Left ventricle myocardium inferior (tissue), 1 donor: ENCODE measurements at regions not wholly inside any gene's neighbourhood (a gene's known extent, or its start where the extent isn't known, plus 50 kb on each side); places are given as distances from the start of the nearest gene placed in this dataset.

ENCODE experiments used
- DNase-seq: peaks from one replicate; pipeline ENCODE4 v3.0.0-alpha.2; 2020
- H3K27ac ChIP-seq: fragments of 200-600 bp; replicated peaks from 2 replicates; pipeline ENCODE4 v1.8.0; 2021
- H3K27me3 ChIP-seq: fragments of 200-600 bp; 2 replicates; pipeline ENCODE4 v1.8.0; 2021; ENCODE audit warnings: low read depth
- H3K36me3 ChIP-seq: fragments of 200-600 bp; 2 replicates; pipeline ENCODE4 v1.8.0; 2021
- H3K4me1 ChIP-seq: fragments of 200-600 bp; 2 replicates; pipeline ENCODE4 v1.8.0; 2021
- H3K4me3 ChIP-seq: fragments of 200-600 bp; 2 replicates; pipeline ENCODE4 v1.8.0; 2021; ENCODE audit warnings: mild to moderate bottlenecking, moderate library complexity
- H3K9me3 ChIP-seq: fragments of 200-600 bp; replicated peaks from 2 replicates; pipeline ENCODE4 v1.8.0; 2021
- intact Hi-C: fragments of 100-400 bp; cut with micrococcal nuclease; formaldehyde crosslinking; loops from one replicate; pipeline ENCODE4 v1.11.0; 2022
- TF ChIP-seq, protein P1 (sequence below): fragments of 200-600 bp; IDR thresholded peaks from 2 replicates; pipeline ENCODE4 v1.8.0; 2021; ENCODE audit warnings: antibody characterized with exemption, mild to moderate bottlenecking, borderline replicate concordance
- donor health status: DM: no; HTN: yes; CAD: no; lungs with severe emphysema.

GRCh38 chr18:11408555-11409065 is 200.8 kb upstream of the SLC35G4 start:
- Histone ChIP-seq H3K36me3 (no peaks in the 10 kb centered on the region), H3K27ac (no peak overlapping the region), H3K4me1 (no peaks in the 10 kb centered on the region), H3K4me3 (no peak overlapping the region), H3K27me3 (peaks cover 3% of the 10 kb centered on the region), H3K9me3 (no peaks in the 10 kb centered on the region)
- DNase-seq = no peak
- intact Hi-C loops = no loop called here
- TF ChIP-seq, protein P1, sequence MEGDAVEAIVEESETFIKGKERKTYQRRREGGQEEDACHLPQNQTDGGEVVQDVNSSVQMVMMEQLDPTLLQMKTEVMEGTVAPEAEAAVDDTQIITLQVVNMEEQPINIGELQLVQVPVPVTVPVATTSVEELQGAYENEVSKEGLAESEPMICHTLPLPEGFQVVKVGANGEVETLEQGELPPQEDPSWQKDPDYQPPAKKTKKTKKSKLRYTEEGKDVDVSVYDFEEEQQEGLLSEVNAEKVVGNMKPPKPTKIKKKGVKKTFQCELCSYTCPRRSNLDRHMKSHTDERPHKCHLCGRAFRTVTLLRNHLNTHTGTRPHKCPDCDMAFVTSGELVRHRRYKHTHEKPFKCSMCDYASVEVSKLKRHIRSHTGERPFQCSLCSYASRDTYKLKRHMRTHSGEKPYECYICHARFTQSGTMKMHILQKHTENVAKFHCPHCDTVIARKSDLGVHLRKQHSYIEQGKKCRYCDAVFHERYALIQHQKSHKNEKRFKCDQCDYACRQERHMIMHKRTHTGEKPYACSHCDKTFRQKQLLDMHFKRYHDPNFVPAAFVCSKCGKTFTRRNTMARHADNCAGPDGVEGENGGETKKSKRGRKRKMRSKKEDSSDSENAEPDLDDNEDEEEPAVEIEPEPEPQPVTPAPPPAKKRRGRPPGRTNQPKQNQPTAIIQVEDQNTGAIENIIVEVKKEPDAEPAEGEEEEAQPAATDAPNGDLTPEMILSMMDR = no peak

- H3K27me3 ChIP-seq = no peaks in the 10 kb centered on the region
- H3K4me3 ChIP-seq = no peak overlapping the region
- H3K27ac ChIP-seq = no peak overlapping the region
- intact Hi-C loops = no loop called here
- no peaks in the 10 kb centered on the region for H3K4me1 ChIP-seq
- H3K36me3 ChIP-seq = no peaks in the 10 kb centered on the region
- no peaks in the 10 kb centered on the region for H3K9me3 ChIP-seq
- no peak for DNase-seq
- TF ChIP-seq, protein P1 = no peak
These were observed 201.5 kb upstream of the SLC35G4 start for GRCh38 chr18:11407940-11408339.

DNA sequence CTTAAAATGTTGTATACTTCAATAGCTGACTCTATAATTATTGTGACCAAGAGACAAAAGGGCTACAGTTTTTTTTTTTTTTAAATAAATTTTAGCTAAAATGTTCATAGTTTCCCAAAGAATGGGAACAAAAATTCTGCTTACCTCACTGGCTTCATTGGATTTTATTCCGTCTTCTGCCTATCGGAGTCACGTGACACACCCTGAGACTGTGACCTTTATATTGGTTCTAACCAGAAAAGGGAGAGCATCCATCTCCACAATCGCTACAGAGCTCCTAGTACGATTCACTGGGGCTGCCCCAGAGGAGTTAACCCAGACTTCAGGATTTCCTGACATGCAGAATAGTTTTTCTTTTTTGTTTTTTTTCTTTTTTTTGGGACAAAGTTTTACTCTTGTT is 203.6 kb upstream of the SLC35G4 start:
- H3K4me1 ChIP-seq = no peaks in the 10 kb centered on the region
- TF ChIP-seq, protein P1 = no peak
- H3K36me3 ChIP-seq = no peaks in the 10 kb centered on the region
- DNase-seq = no peak
- no peak overlapping the region for H3K27ac ChIP-seq
- intact Hi-C loops = no loop called here
- no peak overlapping the region for H3K4me3 ChIP-seq
- H3K27me3 ChIP-seq = no peaks in the 10 kb centered on the region
- H3K9me3 ChIP-seq = no peaks in the 10 kb centered on the region

- TF ChIP-seq, protein P1 = no peak
- intact Hi-C loops = no loop called here
- no peak for DNase-seq
- H3K4me3 ChIP-seq = no peak overlapping the region
- no peaks in the 10 kb centered on the region for H3K27me3 ChIP-seq
- H3K36me3 ChIP-seq = no peaks in the 10 kb centered on the region
- H3K4me1 ChIP-seq = no peaks in the 10 kb centered on the region
- no peak overlapping the region for H3K27ac ChIP-seq
- H3K9me3 ChIP-seq = no peaks in the 10 kb centered on the region
These were observed 208.7 kb upstream of the SLC35G4 start for GRCh38 chr18:11400703-11401102.

DNA sequence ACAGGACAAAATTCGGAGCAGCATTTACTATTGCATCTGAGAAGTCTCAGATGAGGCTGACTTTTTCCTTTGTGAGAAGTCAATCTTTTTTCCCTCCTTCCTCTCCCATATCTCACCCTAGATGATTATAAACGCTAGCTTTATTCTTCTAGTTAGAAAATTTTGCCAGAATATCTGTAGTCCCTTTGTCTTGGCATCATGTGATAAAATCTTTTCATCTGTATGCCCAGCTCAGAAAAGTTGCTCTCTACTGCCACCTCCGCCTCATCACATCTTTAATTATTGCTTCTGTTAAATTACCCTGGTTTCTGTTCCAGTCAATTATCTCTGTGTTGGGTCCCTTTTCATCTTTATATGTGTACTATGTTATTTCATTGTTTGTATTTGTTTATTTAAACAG is 210.8 kb upstream of the SLC35G4 start:
- Histone ChIP-seq H3K4me1 (no peaks in the 10 kb centered on the region), H3K4me3 (no peak overlapping the region), H3K27me3 (no peaks in the 10 kb centered on the region), H3K27ac (no peak overlapping the region), H3K36me3 (no peaks in the 10 kb centered on the region), H3K9me3 (no peaks in the 10 kb centered on the region)
- TF ChIP-seq, protein P1 = no peak
- intact Hi-C loops = no loop called here
- no peak for DNase-seq
